ENCODE measurements at regions not wholly inside any gene's neighbourhood (a gene's known extent, or its start where the extent isn't known, plus 50 kb on each side); places are given as distances from the start of the nearest gene placed in this dataset.

- TF ChIP-seq MAX (IDR thresholded peaks at IDR 0.05; ENCODE audit: low read depth, low read length) (no peak), MYC (IDR thresholded peaks at IDR 0.05; ENCODE audit: low read depth, low read length) (no peak), CTCF (IDR thresholded peaks at IDR 0.05; ENCODE audit: low read depth, low read length) (no peak), POLR2A (IDR thresholded peaks at IDR 0.05; ENCODE audit: extremely low read depth, insufficient read length) (no peak)
- no peak for DNase-seq (ENCODE audit: low read depth)
- H3K4me3 ChIP-seq (ENCODE audit: low read depth, low read length), result no peak overlapping the region
These were observed 66.3 kb upstream of the HK2 start for GRCh38 chr2:74767618-74768017.

- no peak overlapping the region for H3K4me3 ChIP-seq (ENCODE audit: low read depth, low read length)
- DNase-seq (ENCODE audit: low read depth), result no peak
- TF ChIP-seq MAX (IDR thresholded peaks at IDR 0.05; ENCODE audit: low read depth, low read length) (no peak), POLR2A (IDR thresholded peaks at IDR 0.05; ENCODE audit: extremely low read depth, insufficient read length) (no peak), MYC (IDR thresholded peaks at IDR 0.05; ENCODE audit: low read depth, low read length) (no peak), CTCF (IDR thresholded peaks at IDR 0.05; ENCODE audit: low read depth, low read length) (no peak)
These were observed 65.5 kb upstream of the HK2 start for GRCh38 chr2:74768401-74768914.

GRCh38 chr2:74772046-74772445 is 61.9 kb upstream of the HK2 start:
- no peak overlapping the region for H3K4me3 ChIP-seq (ENCODE audit: low read depth, low read length)
- no peak for DNase-seq (ENCODE audit: low read depth)
- TF ChIP-seq MAX (IDR thresholded peaks at IDR 0.05; ENCODE audit: low read depth, low read length) (no peak), MYC (IDR thresholded peaks at IDR 0.05; ENCODE audit: low read depth, low read length) (no peak), POLR2A (IDR thresholded peaks at IDR 0.05; ENCODE audit: extremely low read depth, insufficient read length) (no peak), CTCF (IDR thresholded peaks at IDR 0.05; ENCODE audit: low read depth, low read length) (no peak)

GRCh38 chr2:74777161-74777900 is 56.6 kb upstream of the HK2 start:
- DNase-seq (ENCODE audit: low read depth), result peak; percentile 97
- no peak; the same call in 1 of the 2 replicates for TF ChIP-seq MAX (IDR thresholded peaks at IDR 0.05; ENCODE audit: low read depth, low read length)
- peak; percentile 64 for TF ChIP-seq MYC (IDR thresholded peaks at IDR 0.05; ENCODE audit: low read depth, low read length)
- TF ChIP-seq POLR2A (IDR thresholded peaks at IDR 0.05; ENCODE audit: extremely low read depth, insufficient read length), result peak; percentile 31
- H3K4me3 ChIP-seq (ENCODE audit: low read depth, low read length), result peak overlapping the region; percentile 27

- TF ChIP-seq MAX (IDR thresholded peaks at IDR 0.05; ENCODE audit: low read depth, low read length), result no peak
- no peak for TF ChIP-seq MYC (IDR thresholded peaks at IDR 0.05; ENCODE audit: low read depth, low read length)
- no peak for TF ChIP-seq POLR2A (IDR thresholded peaks at IDR 0.05; ENCODE audit: extremely low read depth, insufficient read length)
- H3K4me3 ChIP-seq (ENCODE audit: low read depth, low read length), result no peak overlapping the region
- DNase-seq (ENCODE audit: low read depth), result peak; percentile 56
These were observed 55.3 kb upstream of the HK2 start for GRCh38 chr2:74778381-74779264.

- no peak for DNase-seq (ENCODE audit: low read depth)
- H3K4me3 ChIP-seq (ENCODE audit: low read depth, low read length), result no peak overlapping the region
- TF ChIP-seq MAX (IDR thresholded peaks at IDR 0.05; ENCODE audit: low read depth, low read length) (no peak), POLR2A (IDR thresholded peaks at IDR 0.05; ENCODE audit: extremely low read depth, insufficient read length) (no peak), CTCF (IDR thresholded peaks at IDR 0.05; ENCODE audit: low read depth, low read length) (no peak), MYC (IDR thresholded peaks at IDR 0.05; ENCODE audit: low read depth, low read length) (no peak)
These were observed 54.7 kb upstream of the HK2 start for GRCh38 chr2:74779265-74779558.

Data from NB4 (cell line).